IMR-90 (cell line): ENCODE measurements at regions not wholly inside any gene's neighbourhood (a gene's known extent, or its start where the extent isn't known, plus 50 kb on each side); places are given as distances from the start of the nearest gene placed in this dataset.

ENCODE experiments used
- ATAC-seq: fragments of 200-7000 bp; cut with Tn5 transposase; 2 replicates; pipeline ENCODE4 v1.9.1; 2020; ENCODE audit warnings: low read depth, mild to moderate bottlenecking, moderate library complexity
- BruUV-seq: library from RNA; stranded (reverse); fragments of 400-500 nt; replicated peaks from 2 replicates; lab custom pipeline; 2021; lab: Mats Ljungman, UMichigan
- CTCF ChIA-PET: fragments of 300-600 bp; formaldehyde crosslinking; extraction: SDS; loops from one replicate; lab custom pipeline; 2021; ENCODE audit warnings: antibody characterized with exemption; lab: Yijun Ruan, JAX
- POLR2A ChIA-PET: fragments of 300-600 bp; sonication (Branson Sonifier 250); formaldehyde crosslinking; loops from one replicate; lab custom pipeline; 2022; ENCODE audit warnings: antibody characterized with exemption; ENCODE audit not compliant: unreplicated experiment; lab: Charles Lee
- DNase-seq: peaks from one replicate; pipeline ENCODE4 v3.0.0; 2013
- H2AFZ ChIP-seq: replicated peaks from 2 replicates; pipeline ENCODE3; 2013; ENCODE audit warnings: low read length, mild to moderate bottlenecking; ENCODE audit not compliant: poor library complexity
- H2AK5ac ChIP-seq: 2 replicates; pipeline ENCODE4 v1.6.1; 2013; ENCODE audit warnings: low read depth, low read length, inconsistent platforms
- H2AK9ac ChIP-seq: replicated peaks from 2 replicates; pipeline ENCODE3; 2013; ENCODE audit warnings: mild to moderate bottlenecking, low read depth, low read length, moderate library complexity; ENCODE audit not compliant: poor library complexity
- H2BK120ac ChIP-seq: 2 replicates; pipeline ENCODE4 v1.6.1; 2013; ENCODE audit warnings: low read depth, low read length, inconsistent platforms
- H2BK15ac ChIP-seq: 3 replicates; pipeline ENCODE4 v1.6.1; 2013; ENCODE audit warnings: low read depth, low read length, inconsistent platforms
- H2BK20ac ChIP-seq: 2 replicates; pipeline ENCODE4 v1.6.1; 2013; ENCODE audit warnings: low read depth, mild to moderate bottlenecking, inconsistent platforms, low read length, moderate library complexity
- H2BK5ac ChIP-seq: 2 replicates; pipeline ENCODE4 v1.6.1; 2013; ENCODE audit warnings: mild to moderate bottlenecking, low read depth, low read length, inconsistent platforms; ENCODE audit not compliant: poor library complexity, severe bottlenecking
- H3K14ac ChIP-seq: replicated peaks from 2 replicates; pipeline ENCODE4 v1.6.1; 2013; ENCODE audit warnings: low read depth, low read length, inconsistent platforms
- H3K18ac ChIP-seq: 2 replicates; pipeline ENCODE4 v1.6.1; 2013; ENCODE audit warnings: low read depth, low read length, control low read depth
- H3K23ac ChIP-seq: 2 replicates; pipeline ENCODE4 v1.6.1; 2013; ENCODE audit warnings: low read depth, low read length, inconsistent platforms
- H3K27ac ChIP-seq: 2 replicates; pipeline ENCODE4 v1.5.1; 2013; ENCODE audit warnings: mild to moderate bottlenecking, control low read depth, low read length; ENCODE audit not compliant: insufficient read depth
- H3K27me3 ChIP-seq: 2 replicates; pipeline ENCODE4 v1.6.1; 2013; ENCODE audit warnings: low read length; ENCODE audit not compliant: control insufficient read depth, insufficient read depth
- H3K36me3 ChIP-seq: 2 replicates; pipeline ENCODE4 v1.6.1; 2013; ENCODE audit warnings: low read length, mixed read lengths; ENCODE audit not compliant: control insufficient read depth, insufficient read depth
- H3K4ac ChIP-seq: 2 replicates; pipeline ENCODE4 v1.6.1; 2013; ENCODE audit warnings: low read depth, low read length, inconsistent platforms
- H3K4me1 ChIP-seq: 2 replicates; pipeline ENCODE4 v1.6.1; 2013; ENCODE audit warnings: low read length, mixed read lengths; ENCODE audit not compliant: control insufficient read depth, insufficient read depth
- H3K4me2 ChIP-seq: 2 replicates; pipeline ENCODE4 v1.6.1; 2013; ENCODE audit warnings: low read depth, mild to moderate bottlenecking, control low read depth, low read length, moderate library complexity
- H3K4me3 ChIP-seq: 2 replicates; pipeline ENCODE4 v1.5.1; 2013; ENCODE audit warnings: low read depth, mild to moderate bottlenecking, control low read depth, low read length, moderate library complexity; ENCODE audit not compliant: insufficient read depth
- H3K56ac ChIP-seq: 2 replicates; pipeline ENCODE4 v1.6.1; 2013; ENCODE audit warnings: low read length, inconsistent platforms; ENCODE audit not compliant: insufficient read depth; ENCODE audit errors: extremely low read depth
- H3K79me1 ChIP-seq, 2 experiments: 2 replicates each; pipeline ENCODE4 v1.6.1; 2013; ENCODE audit warnings: low read length in 2 of 2, inconsistent platforms in 1 of 2, low read depth in 1 of 2
- H3K9ac ChIP-seq: 2 replicates; pipeline ENCODE4 v1.6.1; 2013; ENCODE audit warnings: low read depth, low read length, control low read depth
- H3K9me1 ChIP-seq: 2 replicates; pipeline ENCODE4 v1.6.1; 2013; ENCODE audit warnings: low read length, inconsistent platforms; ENCODE audit not compliant: insufficient read depth
- H3K9me3 ChIP-seq: 2 replicates; pipeline ENCODE4 v1.6.1; 2013; ENCODE audit warnings: low read length; ENCODE audit not compliant: control insufficient read depth, insufficient read depth
- H4K20me1 ChIP-seq: 2 replicates; pipeline ENCODE4 v1.6.1; 2013; ENCODE audit warnings: low read length, inconsistent platforms; ENCODE audit not compliant: insufficient read depth
- H4K5ac ChIP-seq: 2 replicates; pipeline ENCODE4 v1.6.1; 2013; ENCODE audit warnings: mild to moderate bottlenecking, low read depth, low read length, control low read depth
- H4K8ac ChIP-seq, 2 experiments: 2 replicates each; pipeline ENCODE4 v1.6.1; 2013; ENCODE audit warnings: low read depth in 2 of 2, low read length in 2 of 2, control low read depth in 1 of 2, inconsistent platforms in 1 of 2
- H4K91ac ChIP-seq: 2 replicates; pipeline ENCODE4 v1.6.1; 2013; ENCODE audit warnings: low read depth, low read length, inconsistent platforms; ENCODE audit not compliant: insufficient read depth
- BHLHE40 ChIP-seq: fragments of 150-350 bp; IDR thresholded peaks from 2 replicates; pipeline ENCODE4 v1.6.1; 2016; ENCODE audit warnings: mild to moderate bottlenecking, low read depth, low read length
- CHD1 ChIP-seq: IDR thresholded peaks from 2 replicates; pipeline ENCODE4 v1.6.1; 2012; ENCODE audit warnings: low read depth, low read length, improper control_type of control experiment
- MXI1 ChIP-seq: IDR thresholded peaks from 2 replicates; pipeline ENCODE4 v1.6.1; 2012; ENCODE audit warnings: low read depth, mild to moderate bottlenecking, low read length, moderate library complexity, borderline replicate concordance
- RAD21 ChIP-seq: IDR thresholded peaks from 2 replicates; pipeline ENCODE4 v1.6.1; 2012; ENCODE audit warnings: low read length, improper control_type of control experiment
- RCOR1 ChIP-seq: IDR thresholded peaks from 2 replicates; pipeline ENCODE4 v1.6.1; 2012; ENCODE audit warnings: mild to moderate bottlenecking, low read length, improper control_type of control experiment; ENCODE audit not compliant: insufficient replicate concordance
- RFX5 ChIP-seq: IDR thresholded peaks from 2 replicates; pipeline ENCODE4 v1.8.0; 2012; ENCODE audit warnings: low read depth, mild to moderate bottlenecking, low read length, moderate library complexity
- whole genome bisulfite sequencing, 2 experiments: methylation state at CpG; one replicate each; pipeline versions ENCODE4 v1.1.5 to v1.1.7; 2013; ENCODE audit warnings: missing lambda C conversion rate in 2 of 2; ENCODE audit not compliant: insufficient read length in 1 of 2; ENCODE audit errors: extremely low coverage in 2 of 2; 5-methylcytosine and 5-hydroxymethylcytosine counted together
- dilution Hi-C: fragments of 300-500 bp; cut with HindIII; formaldehyde crosslinking; loops from one replicate; pipeline ENCODE4 v1.14.3; 2018; ENCODE audit warnings: low sequenced_read_pairs; ENCODE audit not compliant: unreplicated experiment
- in situ Hi-C: fragments of 300-500 bp; cut with MboI; formaldehyde crosslinking; loops from 3 replicates; pipeline ENCODE4 v1.14.3; 2019; ENCODE audit warnings: low sequenced_read_pairs, inconsistent platforms, mixed read lengths
- intact Hi-C: fragments of 100-400 bp; cut with micrococcal nuclease; formaldehyde crosslinking; loops from 2 replicates; pipeline ENCODE4 v1.10.0; 2022
- TF ChIP-seq, protein P1 (sequence below): conservative IDR thresholded peaks from 2 replicates; pipeline ENCODE4 v1.5.1; 2012; ENCODE audit warnings: mild to moderate bottlenecking, low read depth, low read length, improper control_type of control experiment

DNA sequence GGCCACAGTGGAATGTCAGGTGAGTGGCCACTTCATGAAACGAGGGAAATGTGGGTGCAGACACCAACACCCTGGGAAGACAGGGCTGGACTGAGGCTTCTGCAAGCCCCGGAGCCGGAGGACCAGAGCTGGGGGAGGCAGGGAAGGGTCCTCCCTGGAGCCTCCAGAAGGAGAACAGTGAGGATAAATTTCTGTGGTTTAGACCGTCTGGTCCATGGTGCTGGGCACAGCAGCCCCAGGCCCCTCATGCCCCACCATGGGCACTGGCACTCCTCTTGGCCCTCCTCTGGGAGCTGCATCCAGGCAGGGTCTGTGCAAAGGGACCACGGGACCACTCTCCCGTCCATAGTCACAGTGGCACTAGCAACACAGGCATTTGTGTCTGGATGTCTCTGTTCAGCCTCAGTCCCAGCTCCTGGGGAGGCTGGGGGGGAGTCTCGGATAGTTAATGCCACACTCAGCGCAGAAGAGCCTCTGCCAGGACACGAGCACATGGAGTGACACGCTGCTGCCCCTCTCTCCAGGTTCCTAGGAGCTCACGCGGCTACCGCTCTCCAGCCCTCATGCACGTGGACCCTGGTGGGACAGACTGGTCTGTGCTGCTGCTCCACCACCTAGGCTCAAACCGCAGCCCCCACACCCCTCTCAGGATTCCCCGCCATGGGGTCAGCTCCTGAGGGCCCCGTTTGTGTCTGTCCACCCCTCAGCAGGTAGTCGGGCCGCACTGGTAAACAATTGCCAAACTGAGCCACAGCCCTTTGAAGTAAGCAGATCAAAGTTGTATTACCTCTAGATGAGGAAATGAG, 305.9 kb upstream of the SALL3 start:
- H3K4me2 ChIP-seq: no peak overlapping the region
- dilution Hi-C loops (no loop called here), in situ Hi-C loops (no loop called here), intact Hi-C loops (no loop called here)
- no peak overlapping the region for H3K23ac ChIP-seq
- H3K27me3 ChIP-seq: no peaks in the 10 kb centered on the region
- no peaks in the 10 kb centered on the region for H4K20me1 ChIP-seq
- no peaks in the 10 kb centered on the region for H3K4me1 ChIP-seq
- H2AK5ac ChIP-seq: no peak overlapping the region
- TF ChIP-seq BHLHE40 (no peak), CHD1 (no peak), MXI1 (no peak), RFX5 (no peak), RAD21 (no peak), RCOR1 (no peak)
- TF ChIP-seq, protein P1, sequence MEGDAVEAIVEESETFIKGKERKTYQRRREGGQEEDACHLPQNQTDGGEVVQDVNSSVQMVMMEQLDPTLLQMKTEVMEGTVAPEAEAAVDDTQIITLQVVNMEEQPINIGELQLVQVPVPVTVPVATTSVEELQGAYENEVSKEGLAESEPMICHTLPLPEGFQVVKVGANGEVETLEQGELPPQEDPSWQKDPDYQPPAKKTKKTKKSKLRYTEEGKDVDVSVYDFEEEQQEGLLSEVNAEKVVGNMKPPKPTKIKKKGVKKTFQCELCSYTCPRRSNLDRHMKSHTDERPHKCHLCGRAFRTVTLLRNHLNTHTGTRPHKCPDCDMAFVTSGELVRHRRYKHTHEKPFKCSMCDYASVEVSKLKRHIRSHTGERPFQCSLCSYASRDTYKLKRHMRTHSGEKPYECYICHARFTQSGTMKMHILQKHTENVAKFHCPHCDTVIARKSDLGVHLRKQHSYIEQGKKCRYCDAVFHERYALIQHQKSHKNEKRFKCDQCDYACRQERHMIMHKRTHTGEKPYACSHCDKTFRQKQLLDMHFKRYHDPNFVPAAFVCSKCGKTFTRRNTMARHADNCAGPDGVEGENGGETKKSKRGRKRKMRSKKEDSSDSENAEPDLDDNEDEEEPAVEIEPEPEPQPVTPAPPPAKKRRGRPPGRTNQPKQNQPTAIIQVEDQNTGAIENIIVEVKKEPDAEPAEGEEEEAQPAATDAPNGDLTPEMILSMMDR: no peak
- peaks cover 60% of the 10 kb centered on the region for H3K9me3 ChIP-seq
- no peak overlapping the region for H4K5ac ChIP-seq
- WGBS, 2 experiments: 57% methylated on average over 4 of the region's 19 CpGs; no CpG with 5 or more reads in 1 of the 2 experiments
- H2BK120ac ChIP-seq: no peak overlapping the region
- H3K4me3 ChIP-seq: no peak overlapping the region
- H3K56ac ChIP-seq: no peak overlapping the region
- no peak overlapping the region for H3K9ac ChIP-seq
- H3K79me1 ChIP-seq: no peaks in the 10 kb centered on the region
- no TSS peak for BruUV-seq
- H4K91ac ChIP-seq: no peak overlapping the region
- no peak overlapping the region for H4K8ac ChIP-seq
- CTCF ChIA-PET: no interaction called here
- POLR2A ChIA-PET: no interaction called here
- H3K4ac ChIP-seq: no peak overlapping the region
- no peak overlapping the region for H2AFZ ChIP-seq
- H2BK20ac ChIP-seq: no peak overlapping the region
- no peak overlapping the region for H3K18ac ChIP-seq
- H3K9me1 ChIP-seq: no peaks in the 10 kb centered on the region
- no peak overlapping the region for H3K14ac ChIP-seq
- H2BK15ac ChIP-seq: no peak overlapping the region
- H2BK5ac ChIP-seq: no peak overlapping the region
- H3K36me3 ChIP-seq: no peaks in the 10 kb centered on the region
- DNase-seq (no peak), ATAC-seq (no peak)
- H2AK9ac ChIP-seq: no peak overlapping the region
- no peak overlapping the region for H3K27ac ChIP-seq
